ENCODE measurements at regions not wholly inside any gene's neighbourhood (a gene's known extent, or its start where the extent isn't known, plus 50 kb on each side); places are given as distances from the start of the nearest gene placed in this dataset.

- TF ChIP-seq EZH2phosphoT487 (IDR thresholded peaks at IDR 0.05; ENCODE audit: insufficient read depth, low read depth), result no peak
- TF ChIP-seq EZH2 (IDR thresholded peaks at IDR 0.05; ENCODE audit: insufficient read depth, poor library complexity, severe bottlenecking), result no peak
Measured at GRCh38 chr2:43005245-43005974, 213.0 kb upstream of the HAAO start.
